NCI-H345 treated with DMSO at 0.1 percent for 48 hours (cell line): ENCODE measurements at regions not wholly inside any gene's neighbourhood (a gene's known extent, or its start where the extent isn't known, plus 50 kb on each side); places are given as distances from the start of the nearest gene placed in this dataset.
"Not testable (repeated sequence)": the region's sequence is repeated elsewhere in the genome, so short reads cannot be mapped to it uniquely, and the experiment has no call there.

Experiments
- DNase-seq: peaks from one replicate; lab custom pipeline; 2025; ENCODE audit not compliant: unreplicated experiment; lab: John Stamatoyannopoulos, UW

- no peak for DNase-seq
Measured at GRCh38 chr7:12827219-12827821, 139.9 kb downstream of the ARL4A start.

- DNase-seq = no peak
Measured at GRCh38 chr7:12827920-12828319, 140.5 kb downstream of the ARL4A start.

DNA sequence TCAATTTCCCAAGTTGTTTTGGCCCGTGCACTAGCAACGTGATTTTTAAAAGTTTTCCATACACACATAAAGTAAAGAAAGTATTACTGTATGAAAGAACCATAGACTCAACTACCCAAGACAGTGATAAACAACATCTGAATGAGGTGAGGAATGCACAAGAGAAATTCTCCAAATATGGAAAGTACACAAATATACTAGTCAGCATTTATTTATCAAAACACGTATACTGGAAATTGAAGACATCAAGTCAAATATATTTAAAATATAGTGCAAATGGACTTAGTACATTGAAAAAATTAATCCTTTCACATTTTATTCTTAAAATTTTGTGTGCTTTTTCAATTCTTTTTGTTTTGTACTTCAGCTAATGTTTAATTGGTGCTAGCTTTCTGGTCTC lies 143.6 kb downstream of the ARL4A start:
- DNase-seq = no peak

- DNase-seq = no peak
Measured at GRCh38 chr7:12833829-12834228, 146.4 kb downstream of the ARL4A start.

DNA sequence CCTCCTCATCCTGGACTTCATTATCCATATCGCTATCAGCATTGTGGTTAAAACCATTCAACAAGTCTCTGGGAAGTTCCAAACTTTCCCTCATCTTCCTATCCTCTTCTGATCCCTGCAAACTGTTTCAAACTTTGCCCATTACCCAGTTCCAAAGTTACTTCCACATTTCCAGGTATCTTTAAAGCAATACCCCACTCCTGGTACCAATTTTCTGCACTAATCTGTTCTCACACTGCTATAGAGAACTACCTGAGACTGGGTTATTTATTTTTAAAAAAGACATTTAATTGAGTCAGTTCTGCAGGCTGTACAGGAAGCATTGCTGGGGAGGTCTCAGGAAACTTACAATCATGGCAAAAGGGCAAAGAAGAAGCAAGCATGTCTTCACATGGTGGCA lies 147.3 kb downstream of the ARL4A start:
- DNase-seq = no peak

GRCh38 chr7:12839508-12840153 lies 152.2 kb downstream of the ARL4A start:
- DNase-seq = no peak

- DNase-seq = not testable (repeated sequence)
Measured at GRCh38 chr7:12844732-12845131, 157.3 kb downstream of the ARL4A start.

DNA sequence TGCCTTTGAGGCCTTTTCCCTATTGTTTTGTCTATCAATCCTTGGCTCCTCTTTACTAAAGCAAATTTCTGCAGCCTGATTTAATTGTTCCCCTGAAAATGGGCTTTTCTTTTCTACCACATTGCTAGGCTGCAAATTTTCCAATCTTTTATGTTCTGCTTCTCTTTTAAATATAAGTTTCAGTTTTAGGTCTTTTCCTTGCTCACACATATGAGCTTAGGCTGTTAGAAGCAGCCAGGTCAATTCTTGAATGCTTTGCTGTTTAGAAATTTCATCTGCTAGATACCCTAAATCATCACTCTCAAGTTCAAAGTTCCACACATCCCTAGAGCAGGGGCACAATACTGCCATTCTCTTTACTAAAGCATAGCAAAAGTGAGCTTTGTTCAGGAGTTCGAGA lies 159.6 kb downstream of the ARL4A start:
- DNase-seq = no peak

DNA sequence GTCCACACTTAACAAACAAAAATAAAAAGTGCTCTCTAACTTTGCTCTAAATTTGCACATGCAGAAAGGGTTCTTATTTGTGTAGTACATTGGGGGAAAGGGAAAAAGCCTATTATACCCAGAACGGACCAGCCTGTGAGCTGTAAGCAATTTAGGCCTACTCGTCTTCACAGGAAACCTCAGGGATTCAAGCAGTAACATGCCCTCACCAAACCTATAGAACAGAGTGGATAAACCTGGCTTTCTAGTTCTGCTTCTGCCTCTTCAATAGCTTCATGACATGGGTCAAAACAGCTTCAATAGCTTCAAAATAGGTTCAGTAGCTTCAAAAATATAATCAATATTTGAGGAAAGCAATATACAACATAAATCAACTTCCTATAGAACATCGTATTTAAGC lies 163.7 kb downstream of the ARL4A start:
- DNase-seq = no peak

DNA sequence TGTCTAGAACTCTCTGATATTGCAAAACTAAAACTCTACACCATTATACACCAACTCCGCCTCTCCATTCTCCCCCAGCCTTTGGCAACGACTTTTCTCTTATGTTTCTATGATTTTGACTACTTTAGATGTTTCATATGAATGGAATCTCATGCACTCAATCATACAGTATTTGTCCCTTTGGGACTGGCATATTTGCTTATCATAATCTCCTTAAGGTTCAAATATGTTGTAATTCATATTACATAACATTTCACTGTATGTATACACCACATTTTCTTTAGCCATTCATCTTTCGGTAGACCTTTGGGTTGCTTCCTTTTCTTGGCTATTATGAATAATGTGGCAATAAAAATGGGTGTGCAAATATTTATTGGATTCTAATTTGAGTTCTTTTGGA lies 164.4 kb downstream of the ARL4A start:
- DNase-seq = no peak

GRCh38 chr7:12855036-12855435 lies 167.6 kb downstream of the ARL4A start:
- no peak for DNase-seq

DNA sequence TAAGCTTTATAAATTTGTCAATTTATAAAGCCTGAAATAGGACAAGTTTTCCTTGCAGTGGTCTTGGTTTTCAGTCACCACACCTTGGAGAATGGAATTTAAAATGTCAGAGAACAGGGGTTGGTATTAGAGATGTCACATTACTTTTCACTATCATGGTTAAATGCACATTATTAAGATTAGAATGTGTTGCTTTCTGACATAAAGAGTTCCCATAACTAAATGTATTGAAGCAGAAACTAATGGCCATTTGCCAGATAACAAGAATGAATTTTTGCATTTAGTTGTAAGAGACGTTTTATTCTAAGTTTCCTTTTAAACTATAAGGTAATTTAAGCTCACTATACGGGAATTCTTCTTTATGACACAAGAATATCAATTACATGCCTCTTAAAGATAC lies 172.3 kb downstream of the ARL4A start:
- DNase-seq = no peak

GRCh38 chr7:12861070-12861469 lies 173.6 kb downstream of the ARL4A start:
- DNase-seq = no peak

DNA sequence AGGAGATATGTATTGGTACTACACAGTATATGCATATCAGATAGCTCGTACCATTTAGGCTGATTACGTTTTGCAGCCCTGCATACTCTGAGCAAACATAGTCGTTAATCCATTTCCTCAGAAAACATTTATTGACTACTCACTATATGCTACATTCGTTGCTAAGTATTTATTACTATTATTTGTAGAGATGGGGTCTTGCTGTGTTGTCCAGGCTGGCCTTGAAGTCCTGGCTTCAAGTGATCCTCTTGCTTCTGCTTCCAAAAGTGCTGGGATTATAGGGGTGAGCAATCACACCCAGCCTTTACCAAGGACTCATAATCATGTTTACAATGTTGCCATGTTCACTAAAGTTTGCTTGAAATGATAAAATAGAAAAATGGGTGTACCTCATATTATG lies 174.7 kb downstream of the ARL4A start:
- no peak for DNase-seq

DNA sequence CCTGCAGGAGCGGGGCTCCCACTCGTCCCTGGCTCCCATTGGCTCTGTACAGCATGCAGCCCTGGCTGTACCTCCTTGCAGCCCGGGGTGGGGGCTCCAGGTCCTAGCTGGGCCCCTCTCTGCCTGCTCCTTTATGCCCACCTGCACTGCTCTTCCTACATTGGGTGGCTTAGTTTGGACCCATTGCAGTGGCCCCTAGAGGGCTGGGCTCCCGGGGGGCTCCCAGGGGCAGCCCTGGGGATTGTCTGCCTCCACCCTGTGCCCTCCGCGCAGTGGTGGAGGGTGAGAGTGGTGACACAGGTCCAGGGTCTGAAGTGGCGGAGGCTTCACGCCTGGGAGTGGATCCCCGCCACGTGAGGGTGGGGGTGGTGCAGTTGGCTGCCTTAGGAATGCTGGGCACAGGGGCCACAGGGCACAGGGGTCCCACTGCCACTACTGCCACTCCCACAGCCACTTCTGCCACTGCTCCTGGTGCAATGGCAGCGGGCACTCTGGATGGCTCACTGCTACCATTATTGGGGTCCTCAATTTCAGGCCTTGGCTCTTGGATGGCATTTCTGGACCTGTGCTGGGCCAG lies 177.1 kb downstream of the ARL4A start:
- no peak for DNase-seq

DNA sequence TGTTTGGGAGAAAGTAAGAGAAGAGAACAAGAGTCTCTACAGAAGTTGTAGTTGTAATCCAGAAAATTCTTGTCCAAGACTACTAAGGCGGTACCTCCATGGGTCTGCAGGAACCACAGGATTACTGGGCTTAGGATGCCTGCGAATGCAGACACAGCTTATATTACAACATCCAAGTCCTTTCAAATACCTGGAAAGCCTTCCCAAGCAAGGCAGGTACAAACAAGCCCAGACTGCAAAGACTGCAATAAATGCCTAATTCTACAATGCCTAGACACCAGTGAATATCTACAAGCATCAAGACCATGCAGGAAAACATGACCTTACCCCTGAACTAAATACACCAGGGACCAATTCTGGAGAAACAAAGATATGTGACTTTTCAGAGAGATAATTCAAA lies 178.2 kb downstream of the ARL4A start:
- no peak for DNase-seq

DNA sequence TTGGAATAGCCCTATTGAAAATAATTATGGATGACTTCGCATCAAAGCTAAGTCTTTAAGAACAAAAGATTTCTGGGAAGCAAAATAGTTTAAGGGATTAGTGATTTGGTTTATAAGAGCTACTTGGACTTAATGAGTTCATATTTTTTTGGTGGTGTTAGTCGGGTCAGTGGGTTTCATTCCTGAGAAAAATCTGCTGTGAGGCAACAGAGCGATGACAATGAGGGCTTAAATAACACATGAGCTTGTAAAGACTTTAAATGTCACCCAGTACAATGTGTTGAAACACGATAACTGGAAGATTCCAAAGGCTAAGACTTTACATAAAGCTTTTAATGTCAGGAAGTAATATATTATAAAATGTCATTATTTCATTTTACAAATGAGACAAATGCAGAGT lies 178.8 kb downstream of the ARL4A start:
- no peak for DNase-seq

DNA sequence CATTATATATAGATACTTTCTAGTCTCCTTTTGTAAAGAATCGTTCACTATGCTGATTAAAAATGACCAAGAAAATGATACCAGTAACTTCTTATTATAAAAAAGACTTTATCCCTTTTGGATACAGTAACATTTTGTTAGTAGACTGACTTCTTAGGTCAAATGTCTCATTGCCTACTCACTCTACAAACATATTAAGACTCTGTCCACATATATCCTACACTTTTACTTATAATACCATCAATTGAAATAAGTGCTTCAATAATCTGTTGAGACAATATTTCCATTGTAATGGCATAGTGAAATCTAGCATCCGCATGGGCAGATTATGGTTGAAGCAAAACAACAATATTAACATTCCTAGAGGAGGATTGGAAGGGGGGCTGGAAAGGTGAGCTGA lies 180.6 kb downstream of the ARL4A start:
- DNase-seq = no peak

GRCh38 chr7:12870219-12870618 lies 182.8 kb downstream of the ARL4A start:
- no peak for DNase-seq

DNA sequence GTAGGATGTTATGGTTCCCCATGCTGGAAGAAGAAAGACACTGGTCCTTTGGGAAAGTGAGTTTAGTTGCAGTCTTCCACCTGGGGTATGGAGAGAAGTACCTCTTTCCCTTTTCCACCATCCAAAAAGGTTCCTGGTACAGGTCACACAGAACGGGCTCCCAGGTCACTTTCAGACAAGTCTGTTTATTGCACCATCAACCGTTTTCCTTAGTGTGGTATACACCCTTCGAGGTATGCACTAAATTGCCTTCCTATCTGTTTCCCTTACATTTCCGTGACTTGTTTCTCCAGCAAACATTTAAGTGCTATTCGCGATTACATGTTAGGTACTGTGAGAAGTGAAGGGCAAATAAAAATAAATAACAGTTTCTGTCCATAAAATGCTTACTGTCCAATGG lies 185.1 kb downstream of the ARL4A start:
- no peak for DNase-seq

DNA sequence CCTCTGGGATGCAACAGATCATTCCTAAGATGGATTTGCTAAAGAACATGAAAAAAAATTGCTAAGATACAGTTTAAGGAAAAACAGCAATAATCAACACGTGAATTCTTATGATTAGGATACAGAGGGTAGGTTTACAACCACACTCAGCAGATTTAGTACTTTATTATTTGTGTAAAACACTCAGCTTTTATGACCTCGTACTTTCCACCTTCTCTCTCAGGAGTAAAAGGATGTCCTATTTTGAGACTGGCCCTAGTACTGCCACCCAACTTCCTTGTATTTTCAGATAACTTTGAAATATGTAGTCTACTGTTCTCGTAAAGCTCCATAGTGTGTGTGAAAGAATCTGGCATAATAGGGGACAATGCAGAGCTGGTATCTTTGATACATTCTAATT lies 186.1 kb downstream of the ARL4A start:
- no peak for DNase-seq

DNA sequence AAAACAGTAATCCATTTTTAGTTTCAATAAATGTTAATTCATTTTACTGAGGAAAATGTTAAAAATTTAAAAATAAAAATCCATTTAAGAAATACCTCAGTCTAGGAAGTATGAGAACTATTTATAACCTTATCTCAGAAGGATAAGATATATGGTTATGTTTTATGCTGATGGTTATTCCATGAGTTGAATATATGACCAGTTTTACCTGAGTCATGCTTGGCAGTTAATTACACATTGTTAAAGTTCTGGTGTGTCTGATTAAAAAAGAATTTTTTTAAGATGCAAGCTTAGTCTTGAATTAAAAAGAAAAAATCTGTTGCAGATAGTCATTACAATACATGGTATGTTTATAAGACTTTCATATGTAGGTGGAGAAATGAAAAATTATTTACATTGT lies 191.7 kb downstream of the ARL4A start:
- no peak for DNase-seq

DNA sequence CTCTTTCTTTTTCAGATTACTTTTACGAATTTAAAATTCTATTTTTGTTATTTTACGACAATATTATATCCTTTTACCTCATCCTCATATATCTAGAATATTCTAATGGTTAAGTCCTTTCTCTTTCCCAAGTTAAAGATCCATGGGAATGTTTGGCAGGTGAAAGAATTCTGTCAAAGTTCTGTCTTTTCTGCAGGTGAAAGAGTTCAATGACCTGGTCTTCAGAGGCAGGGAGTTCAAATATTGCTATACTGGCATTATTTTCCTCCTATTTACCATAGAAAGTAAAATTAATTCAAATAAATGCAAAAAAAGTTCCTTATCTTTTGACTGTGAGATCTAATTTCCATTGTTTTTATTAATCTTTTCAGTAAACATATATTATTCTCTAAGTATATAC lies 194.3 kb downstream of the ARL4A start:
- DNase-seq = no peak
